DND-41 (cell line): ENCODE measurements at regions not wholly inside any gene's neighbourhood (a gene's known extent, or its start where the extent isn't known, plus 50 kb on each side); places are given as distances from the start of the nearest gene placed in this dataset.

ENCODE experiments used
- EZH2 ChIP-seq: IDR thresholded peaks from 3 replicates; pipeline ENCODE4 v1.6.1; 2012; ENCODE audit warnings: borderline replicate concordance, low read depth, mild to moderate bottlenecking, moderate library complexity, low read length, inconsistent platforms; ENCODE audit not compliant: severe bottlenecking
- TF ChIP-seq, protein P1 (sequence below): IDR thresholded peaks from 2 replicates; pipeline ENCODE4 v1.5.1; 2012; ENCODE audit warnings: borderline replicate concordance, low read length, moderate library complexity, mild to moderate bottlenecking; ENCODE audit not compliant: poor library complexity, severe bottlenecking; ENCODE audit errors: extremely low read depth

DNA sequence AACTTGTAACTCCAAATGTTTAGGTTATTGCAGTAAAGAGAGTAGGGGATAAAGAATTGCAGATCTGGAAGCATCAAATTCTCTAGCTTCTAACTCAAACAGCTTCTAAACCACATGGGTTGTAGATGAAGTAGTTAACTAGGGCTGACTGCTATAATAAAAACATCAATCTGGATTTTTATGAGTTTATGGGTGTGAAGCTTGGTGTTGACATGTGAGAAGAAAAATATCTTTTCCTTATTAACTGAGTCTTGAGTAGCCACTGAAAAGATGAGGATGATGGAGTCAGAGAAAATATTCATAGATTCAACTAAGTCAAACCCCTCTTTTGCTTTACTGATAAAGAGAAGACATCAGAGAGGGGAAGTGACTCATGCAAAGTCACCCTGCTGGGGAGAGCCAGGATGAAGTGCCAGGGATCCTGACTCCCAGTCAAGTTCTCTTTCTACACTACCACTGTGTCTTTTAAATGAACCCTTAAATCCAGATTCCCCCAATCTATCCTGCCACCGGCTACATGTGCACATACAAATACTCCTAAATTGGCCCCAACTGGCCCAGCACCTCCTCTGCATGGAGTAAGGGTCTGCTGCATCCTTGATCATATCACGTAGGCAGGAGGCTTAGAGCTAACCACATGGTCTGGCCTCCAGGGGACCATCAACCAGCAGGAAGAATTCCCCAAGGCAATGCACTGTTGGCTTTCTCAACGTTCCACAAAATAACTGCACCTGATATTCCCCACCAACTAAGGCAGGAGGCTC is 264.0 kb upstream of the CCL2 start:
- TF ChIP-seq EZH2: no peak
- TF ChIP-seq, protein P1, sequence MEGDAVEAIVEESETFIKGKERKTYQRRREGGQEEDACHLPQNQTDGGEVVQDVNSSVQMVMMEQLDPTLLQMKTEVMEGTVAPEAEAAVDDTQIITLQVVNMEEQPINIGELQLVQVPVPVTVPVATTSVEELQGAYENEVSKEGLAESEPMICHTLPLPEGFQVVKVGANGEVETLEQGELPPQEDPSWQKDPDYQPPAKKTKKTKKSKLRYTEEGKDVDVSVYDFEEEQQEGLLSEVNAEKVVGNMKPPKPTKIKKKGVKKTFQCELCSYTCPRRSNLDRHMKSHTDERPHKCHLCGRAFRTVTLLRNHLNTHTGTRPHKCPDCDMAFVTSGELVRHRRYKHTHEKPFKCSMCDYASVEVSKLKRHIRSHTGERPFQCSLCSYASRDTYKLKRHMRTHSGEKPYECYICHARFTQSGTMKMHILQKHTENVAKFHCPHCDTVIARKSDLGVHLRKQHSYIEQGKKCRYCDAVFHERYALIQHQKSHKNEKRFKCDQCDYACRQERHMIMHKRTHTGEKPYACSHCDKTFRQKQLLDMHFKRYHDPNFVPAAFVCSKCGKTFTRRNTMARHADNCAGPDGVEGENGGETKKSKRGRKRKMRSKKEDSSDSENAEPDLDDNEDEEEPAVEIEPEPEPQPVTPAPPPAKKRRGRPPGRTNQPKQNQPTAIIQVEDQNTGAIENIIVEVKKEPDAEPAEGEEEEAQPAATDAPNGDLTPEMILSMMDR: no peak
